ENCODE measurements at regions not wholly inside any gene's neighbourhood (a gene's known extent, or its start where the extent isn't known, plus 50 kb on each side); places are given as distances from the start of the nearest gene placed in this dataset.

- TF ChIP-seq CTCF (IDR thresholded peaks at IDR 0.05; ENCODE audit: extremely low read depth, insufficient read depth, missing control alignments): no peak
Measured at GRCh38 chr3:189512821-189513220, 118.4 kb upstream of the TP63 start.

GRCh38 chr3:189513281-189514117, 117.7 kb upstream of the TP63 start:
- in situ Hi-C loops (cut with MboI; ENCODE audit: low pct_unique_long_range_greater_than_20kb, low sequenced_read_pairs, unreplicated experiment): no loop called here
- no peak for DNase-seq (ENCODE audit: low spot score)
- TF ChIP-seq CTCF (IDR thresholded peaks at IDR 0.05; ENCODE audit: extremely low read depth, insufficient read depth, missing control alignments): no peak

More at GRCh38 chr3:189512821-189513220, 118.4 kb upstream of the TP63 start:
- no peak for DNase-seq (ENCODE audit: low spot score)
- in situ Hi-C loops (cut with MboI; ENCODE audit: low pct_unique_long_range_greater_than_20kb, low sequenced_read_pairs, unreplicated experiment): no loop called here

GRCh38 chr3:189516039-189516438, 115.2 kb upstream of the TP63 start:
- TF ChIP-seq CTCF (IDR thresholded peaks at IDR 0.05; ENCODE audit: extremely low read depth, insufficient read depth, missing control alignments): no peak
- in situ Hi-C loops (cut with MboI; ENCODE audit: low pct_unique_long_range_greater_than_20kb, low sequenced_read_pairs, unreplicated experiment): no loop called here
- DNase-seq (ENCODE audit: low spot score): no peak

- DNase-seq (ENCODE audit: low spot score): no peak
- TF ChIP-seq CTCF (IDR thresholded peaks at IDR 0.05; ENCODE audit: extremely low read depth, insufficient read depth, missing control alignments): no peak
- in situ Hi-C loops (cut with MboI; ENCODE audit: low pct_unique_long_range_greater_than_20kb, low sequenced_read_pairs, unreplicated experiment): no loop called here
Measured at GRCh38 chr3:189517981-189518380, 113.2 kb upstream of the TP63 start.

- no peak for DNase-seq (ENCODE audit: low spot score)
- no peak for TF ChIP-seq CTCF (IDR thresholded peaks at IDR 0.05; ENCODE audit: extremely low read depth, insufficient read depth, missing control alignments)
- in situ Hi-C loops (cut with MboI; ENCODE audit: low pct_unique_long_range_greater_than_20kb, low sequenced_read_pairs, unreplicated experiment): no loop called here
Measured at GRCh38 chr3:189519458-189519857, 111.7 kb upstream of the TP63 start.

- no peak for TF ChIP-seq CTCF (IDR thresholded peaks at IDR 0.05; ENCODE audit: extremely low read depth, insufficient read depth, missing control alignments)
- in situ Hi-C loops (cut with MboI; ENCODE audit: low pct_unique_long_range_greater_than_20kb, low sequenced_read_pairs, unreplicated experiment): no loop called here
- DNase-seq (ENCODE audit: low spot score): peak; percentile 16
Measured at GRCh38 chr3:189529468-189529867, 101.7 kb upstream of the TP63 start.
